ENCODE measurements at regions not wholly inside any gene's neighbourhood (a gene's known extent, or its start where the extent isn't known, plus 50 kb on each side); places are given as distances from the start of the nearest gene placed in this dataset.

DNA sequence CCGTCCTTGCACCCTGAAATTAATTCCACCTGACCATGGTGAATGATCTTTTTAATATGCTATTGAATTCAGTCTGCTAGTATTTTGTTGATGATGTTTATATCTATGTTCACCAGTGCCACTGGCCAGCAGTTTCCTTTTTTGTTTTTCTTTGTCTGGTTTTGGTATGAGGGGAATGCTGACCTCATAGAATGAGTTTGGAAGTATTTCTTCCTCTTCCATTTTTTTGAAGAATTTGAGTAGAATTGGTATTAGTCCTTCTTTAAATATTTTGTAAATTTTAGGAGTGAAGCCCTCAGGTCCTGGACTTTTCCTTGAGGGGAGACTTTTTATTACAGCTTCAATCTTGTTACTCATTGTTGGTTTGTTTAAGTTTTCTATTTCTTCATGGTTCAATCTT, 231.6 kb downstream of the MRPL39 start:
- DNase-seq (ENCODE audit: low spot score), result no peak

GRCh38 chr21:25373126-25374082, 233.9 kb downstream of the MRPL39 start:
- no peak for DNase-seq (ENCODE audit: low spot score)

GRCh38 chr21:25371841-25372425, 235.3 kb downstream of the MRPL39 start:
- no peak for DNase-seq (ENCODE audit: low spot score)

GRCh38 chr21:25370311-25370744, 237.0 kb downstream of the MRPL39 start:
- DNase-seq (ENCODE audit: low spot score), result no peak

- no peak for DNase-seq (ENCODE audit: low spot score)
Observed at GRCh38 chr21:25369524-25370300, 237.6 kb downstream of the MRPL39 start.

DNA sequence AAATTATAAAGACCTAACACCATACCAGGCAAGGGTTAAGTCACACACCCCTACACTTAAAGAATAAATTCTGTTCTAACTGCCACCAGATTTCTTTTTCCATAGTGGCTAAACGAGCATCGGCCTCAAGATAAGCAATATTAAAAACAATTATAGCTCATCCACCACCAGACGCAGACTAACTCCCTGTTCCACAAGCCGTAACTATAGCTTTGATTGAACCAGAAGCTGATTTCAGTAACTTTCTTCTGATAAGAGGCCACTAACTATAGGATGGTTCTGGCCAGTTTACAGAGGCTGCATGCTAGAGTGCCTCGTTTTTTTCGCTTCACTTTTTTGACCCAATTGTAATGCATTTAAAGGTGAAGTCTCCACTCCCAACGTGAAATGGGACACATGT, 238.8 kb downstream of the MRPL39 start:
- no peak for DNase-seq (ENCODE audit: low spot score)

DNA sequence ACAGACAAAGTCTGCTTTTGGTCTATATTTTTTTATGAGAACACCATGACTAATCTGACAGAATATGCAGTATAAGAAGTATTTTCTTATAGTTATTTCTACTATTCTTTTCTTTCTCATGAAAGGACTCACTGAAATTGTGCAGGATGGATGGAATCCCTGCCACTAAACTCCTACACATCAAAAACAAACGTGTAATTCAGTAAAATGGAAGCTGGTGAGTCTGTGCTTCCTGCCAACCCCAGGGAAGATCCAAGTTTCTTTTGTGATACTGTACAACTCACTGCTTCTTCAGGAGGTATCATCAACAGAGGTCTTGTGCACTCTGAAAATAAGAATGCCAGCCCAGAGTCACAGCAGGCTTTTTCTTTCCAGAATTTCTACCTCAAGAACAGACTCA, 241.2 kb downstream of the MRPL39 start:
- DNase-seq (ENCODE audit: low spot score), result no peak

- no peak for DNase-seq (ENCODE audit: low spot score)
Observed at GRCh38 chr21:25362375-25363267, 244.7 kb downstream of the MRPL39 start.

- no peak for DNase-seq (ENCODE audit: low spot score)
Observed at GRCh38 chr21:25361765-25362164, 245.5 kb downstream of the MRPL39 start.

DNA sequence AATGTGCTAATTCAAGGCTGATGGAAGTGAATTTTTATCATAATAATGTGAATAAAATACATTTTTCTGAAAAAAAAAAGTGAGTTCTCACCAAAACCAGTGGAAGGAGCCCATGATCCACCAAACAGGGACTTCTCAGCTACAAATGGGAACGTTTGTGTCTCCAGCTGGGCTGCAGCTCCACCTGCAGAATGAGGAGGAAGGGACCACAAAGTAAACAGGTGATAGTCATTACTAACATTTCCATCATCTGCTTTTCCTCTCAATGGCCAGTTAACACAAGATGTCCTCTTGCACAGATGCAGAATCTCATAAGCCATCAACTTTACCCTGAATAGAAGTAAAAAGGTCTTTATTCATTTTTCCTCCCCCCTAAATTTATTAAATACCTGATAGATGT, 246.2 kb downstream of the MRPL39 start:
- no peak for DNase-seq (ENCODE audit: low spot score)

GRCh38 chr21:25360593-25360992, 246.7 kb downstream of the MRPL39 start:
- DNase-seq (ENCODE audit: low spot score), result no peak

DNA sequence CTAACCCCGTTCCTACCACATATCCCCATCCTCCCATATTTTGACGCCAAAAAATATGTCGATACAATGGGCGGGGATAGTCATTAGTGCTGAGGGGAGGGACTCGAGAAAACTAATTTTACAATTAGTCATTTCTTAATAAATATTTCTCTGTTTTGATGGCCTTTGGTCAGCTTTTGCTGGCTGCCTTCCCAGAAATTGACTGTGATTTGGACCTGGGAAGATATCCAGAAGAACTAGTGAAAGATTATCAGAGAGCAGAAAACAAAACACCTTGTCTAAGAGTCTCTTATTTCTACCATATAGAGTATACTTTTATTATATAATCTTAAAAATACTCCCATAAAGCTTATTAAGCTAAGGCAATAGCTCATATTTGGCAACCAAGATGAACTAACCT, 247.6 kb downstream of the MRPL39 start:
- no peak for DNase-seq (ENCODE audit: low spot score)

DNA sequence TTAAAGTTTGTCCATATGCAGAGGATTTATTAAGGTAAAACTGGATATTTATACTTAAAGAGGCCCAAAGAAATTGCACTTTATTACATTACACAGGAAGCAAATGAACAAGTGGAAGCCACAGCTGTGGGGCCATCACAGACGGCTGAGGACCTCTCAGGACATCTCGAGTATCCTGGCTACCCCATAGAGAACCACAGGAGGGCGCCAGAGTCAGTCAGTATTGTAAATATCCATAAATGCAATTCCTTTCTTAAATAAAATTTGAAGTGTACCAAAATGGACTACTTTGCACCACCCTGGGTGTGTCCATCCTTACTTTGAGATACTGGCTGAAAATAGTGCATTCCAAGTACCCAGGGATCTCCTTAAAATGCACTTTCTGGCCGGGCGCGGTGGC, 257.2 kb downstream of the MRPL39 start:
- peak; percentile 4 for DNase-seq (ENCODE audit: low spot score)

- no peak for DNase-seq (ENCODE audit: low spot score)
Observed at GRCh38 chr21:25343774-25344545, 263.3 kb downstream of the MRPL39 start.

GRCh38 chr21:25342816-25343215, 264.5 kb downstream of the MRPL39 start:
- DNase-seq (ENCODE audit: low spot score), result no peak

DNA sequence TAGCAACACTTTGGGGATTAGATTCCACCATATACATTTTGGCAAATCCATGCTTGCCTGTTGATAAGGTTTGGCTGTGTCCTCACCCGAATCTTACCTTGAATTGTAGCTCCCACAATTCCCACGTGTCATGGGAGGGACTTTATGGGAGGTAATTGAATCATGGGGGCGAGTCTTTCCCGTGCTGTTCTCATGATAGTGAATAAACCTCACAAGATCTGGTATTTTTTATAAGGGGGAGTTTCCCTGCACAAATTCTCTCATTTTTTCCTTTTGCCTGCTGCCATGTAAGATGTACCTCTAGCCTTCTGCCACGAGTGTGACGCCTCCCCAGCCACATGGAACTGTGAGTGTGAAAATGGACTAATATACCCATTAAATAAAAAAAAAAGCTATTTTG, 265.3 kb downstream of the MRPL39 start:
- DNase-seq (ENCODE audit: low spot score), result no peak

GRCh38 chr21:25338415-25338814, 268.9 kb downstream of the MRPL39 start:
- DNase-seq (ENCODE audit: low spot score), result no peak

- DNase-seq (ENCODE audit: low spot score), result no peak
Observed at GRCh38 chr21:25334046-25334730, 273.1 kb downstream of the MRPL39 start.

- no peak for DNase-seq (ENCODE audit: low spot score)
Observed at GRCh38 chr21:25331286-25331685, 276.0 kb downstream of the MRPL39 start.

GRCh38 chr21:25330266-25330665, 277.0 kb downstream of the MRPL39 start:
- DNase-seq (ENCODE audit: low spot score), result no peak

Data from HuH-7 (cell line).